ENCODE measurements at regions not wholly inside any gene's neighbourhood (a gene's known extent, or its start where the extent isn't known, plus 50 kb on each side); places are given as distances from the start of the nearest gene placed in this dataset.
"Not testable (repeated sequence)": the region's sequence is repeated elsewhere in the genome, so short reads cannot be mapped to it uniquely, and the experiment has no call there.

- not testable (repeated sequence) for TF ChIP-seq CTCF (IDR thresholded peaks at IDR 0.05; ENCODE audit: low read length); EZH2 (IDR thresholded peaks at IDR 0.05; ENCODE audit: borderline replicate concordance, low read length)
Observed at GRCh38 chr21:5224156-5224555, 5297.2 kb upstream of the TPTE start.

All from OCI-LY1 (cell line).